CD4-positive, alpha-beta T cell (primary cell): ENCODE measurements at regions not wholly inside any gene's neighbourhood (a gene's known extent, or its start where the extent isn't known, plus 50 kb on each side); places are given as distances from the start of the nearest gene placed in this dataset.
A peak's percentile ranks its signal among the peaks of the same experiment; 100 is the strongest.
"Not testable (repeated sequence)": the region's sequence is repeated elsewhere in the genome, so short reads cannot be mapped to it uniquely, and the experiment has no call there.

Source experiments
- ATAC-seq: fragments of 200-7000 bp; cut with Tn5 transposase; one replicate; pipeline ENCODE4 v1.10.0; 2022; ENCODE audit warnings: mild to moderate bottlenecking; ENCODE audit not compliant: poor library complexity
- CTCF ChIA-PET: fragments of 350-600 bp; sonication (Branson Sonifier 250); formaldehyde crosslinking; loops from one replicate; lab custom pipeline; 2021; ENCODE audit warnings: antibody characterized with exemption, inconsistent platforms; lab: Charles Lee
- POLR2A ChIA-PET: fragments of 350-600 bp; sonication (Branson Sonifier 250); formaldehyde crosslinking; loops from one replicate; lab custom pipeline; 2021; ENCODE audit warnings: antibody characterized with exemption, inconsistent platforms; lab: Charles Lee
- DNase-seq, 14 experiments: peaks; one replicate each; pipeline ENCODE4 v3.0.0-alpha.2; 2013 to 2020; ENCODE audit warnings: mixed read lengths in 2 of 14
- H3K27ac ChIP-seq, 2 donors: one replicate each; pipeline versions ENCODE4 v1.5.1 to v1.7.0; 2013; ENCODE audit warnings: low read length in 2 of 2, low read depth in 1 of 2, mild to moderate bottlenecking in 1 of 2
- H3K27me3 ChIP-seq, 2 experiments: 1 replicate in 1 of 2; 2 replicates in 1 of 2; pipeline versions ENCODE4 v1.6.1 to v1.7.0; 2013; ENCODE audit warnings: low read length in 2 of 2, control low read depth in 1 of 2, mild to moderate bottlenecking in 1 of 2, moderate library complexity in 1 of 2; ENCODE audit not compliant: insufficient read depth in 2 of 2, control insufficient read depth in 1 of 2
- H3K36me3 ChIP-seq: one replicate; pipeline ENCODE4 v1.6.1; 2013; ENCODE audit warnings: low read length, control low read depth; ENCODE audit not compliant: insufficient read depth
- H3K4me1 ChIP-seq: one replicate; pipeline ENCODE4 v1.6.1; 2013; ENCODE audit warnings: low read length, control low read depth; ENCODE audit not compliant: insufficient read depth
- H3K4me3 ChIP-seq: one replicate; pipeline ENCODE4 v1.5.1; 2013; ENCODE audit warnings: mild to moderate bottlenecking, low read length, moderate library complexity
- H3K9me3 ChIP-seq, 2 experiments: 1 replicate in 1 of 2; 2 replicates in 1 of 2; pipeline versions ENCODE4 v1.6.1 to v1.7.0; 2013; ENCODE audit warnings: low read length in 2 of 2, mild to moderate bottlenecking in 2 of 2, control low read depth in 1 of 2, moderate library complexity in 1 of 2; ENCODE audit not compliant: control insufficient read depth in 1 of 2, insufficient read depth in 1 of 2
- H3K27ac Mint-ChIP-seq: one replicate; pipeline ENCODE4 v1.8.0; 2020; ENCODE audit warnings: mixed read lengths
- H3K27me3 Mint-ChIP-seq: one replicate; pipeline ENCODE4 v1.8.0; 2021; ENCODE audit warnings: mixed read lengths
- H3K36me3 Mint-ChIP-seq: one replicate; pipeline ENCODE4 v1.8.0; 2021; ENCODE audit warnings: low read depth, mixed read lengths
- H3K4me1 Mint-ChIP-seq: one replicate; pipeline ENCODE4 v1.8.0; 2021; ENCODE audit warnings: low read depth, mixed read lengths
- H3K4me3 Mint-ChIP-seq: one replicate; pipeline ENCODE4 v1.8.0; 2020; ENCODE audit warnings: mild to moderate bottlenecking, mixed read lengths
- H3K9me3 Mint-ChIP-seq: one replicate; pipeline ENCODE4 v1.8.0; 2020; ENCODE audit warnings: mixed read lengths
- intact Hi-C, 2 experiments: fragments of 100-400 bp; cut with DNase I in 1 of 2; cut with micrococcal nuclease in 1 of 2; formaldehyde crosslinking; loops; one replicate each; pipeline versions ENCODE4 v1.15.1 to v1.9.0; 2023 to 2025; cut with DNase I, micrococcal nuclease
- TF ChIP-seq, protein P1 (sequence below): fragments of 200-600 bp; IDR thresholded peaks from one replicate; pipeline ENCODE4 v1.8.0; 2022; ENCODE audit warnings: antibody characterized with exemption, mild to moderate bottlenecking

DNA sequence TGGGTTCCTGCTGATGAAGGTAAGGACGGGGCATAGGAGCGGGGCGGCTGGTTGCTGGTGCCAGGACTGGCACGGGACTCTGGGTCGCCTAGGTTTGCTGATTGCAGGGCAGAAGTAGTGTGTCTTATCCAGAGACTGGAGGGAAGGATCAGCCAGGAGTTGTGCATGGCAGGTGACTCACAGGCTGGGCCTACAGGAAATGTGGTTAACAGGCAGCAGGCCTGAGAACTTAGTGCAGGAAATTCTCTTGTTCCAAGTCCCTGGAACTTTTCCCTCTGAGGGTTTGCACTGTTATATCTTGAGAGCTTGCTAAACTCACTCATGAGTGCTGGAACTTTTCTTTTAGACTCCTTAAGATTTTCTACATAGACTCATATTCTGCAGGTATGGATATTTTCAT lies 95.1 kb downstream of the ANXA2R start:
- Mint-ChIP-seq H3K9me3 (no peaks in the 10 kb centered on the region), H3K27ac (no peak overlapping the region), H3K36me3 (peaks cover 9% of the 10 kb centered on the region), H3K4me1 (peaks cover 18% of the 10 kb centered on the region), H3K4me3 (no peak overlapping the region), H3K27me3 (no peaks in the 10 kb centered on the region)
- Histone ChIP-seq H3K27ac (no peak overlapping the region), H3K36me3 (no peaks in the 10 kb centered on the region), H3K4me3 (no peak overlapping the region), H3K9me3 (no peaks in the 10 kb centered on the region), H3K4me1 (peaks cover 16% of the 10 kb centered on the region), H3K27me3 (no peaks in the 10 kb centered on the region)
- intact Hi-C loops: no loop called here
- DNase-seq: peak in 1 of 14 experiments; percentile 15
- ChIA-PET CTCF (no interaction called here), POLR2A (no interaction called here)
- TF ChIP-seq, protein P1, sequence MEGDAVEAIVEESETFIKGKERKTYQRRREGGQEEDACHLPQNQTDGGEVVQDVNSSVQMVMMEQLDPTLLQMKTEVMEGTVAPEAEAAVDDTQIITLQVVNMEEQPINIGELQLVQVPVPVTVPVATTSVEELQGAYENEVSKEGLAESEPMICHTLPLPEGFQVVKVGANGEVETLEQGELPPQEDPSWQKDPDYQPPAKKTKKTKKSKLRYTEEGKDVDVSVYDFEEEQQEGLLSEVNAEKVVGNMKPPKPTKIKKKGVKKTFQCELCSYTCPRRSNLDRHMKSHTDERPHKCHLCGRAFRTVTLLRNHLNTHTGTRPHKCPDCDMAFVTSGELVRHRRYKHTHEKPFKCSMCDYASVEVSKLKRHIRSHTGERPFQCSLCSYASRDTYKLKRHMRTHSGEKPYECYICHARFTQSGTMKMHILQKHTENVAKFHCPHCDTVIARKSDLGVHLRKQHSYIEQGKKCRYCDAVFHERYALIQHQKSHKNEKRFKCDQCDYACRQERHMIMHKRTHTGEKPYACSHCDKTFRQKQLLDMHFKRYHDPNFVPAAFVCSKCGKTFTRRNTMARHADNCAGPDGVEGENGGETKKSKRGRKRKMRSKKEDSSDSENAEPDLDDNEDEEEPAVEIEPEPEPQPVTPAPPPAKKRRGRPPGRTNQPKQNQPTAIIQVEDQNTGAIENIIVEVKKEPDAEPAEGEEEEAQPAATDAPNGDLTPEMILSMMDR: no peak
- no peak for ATAC-seq

DNA sequence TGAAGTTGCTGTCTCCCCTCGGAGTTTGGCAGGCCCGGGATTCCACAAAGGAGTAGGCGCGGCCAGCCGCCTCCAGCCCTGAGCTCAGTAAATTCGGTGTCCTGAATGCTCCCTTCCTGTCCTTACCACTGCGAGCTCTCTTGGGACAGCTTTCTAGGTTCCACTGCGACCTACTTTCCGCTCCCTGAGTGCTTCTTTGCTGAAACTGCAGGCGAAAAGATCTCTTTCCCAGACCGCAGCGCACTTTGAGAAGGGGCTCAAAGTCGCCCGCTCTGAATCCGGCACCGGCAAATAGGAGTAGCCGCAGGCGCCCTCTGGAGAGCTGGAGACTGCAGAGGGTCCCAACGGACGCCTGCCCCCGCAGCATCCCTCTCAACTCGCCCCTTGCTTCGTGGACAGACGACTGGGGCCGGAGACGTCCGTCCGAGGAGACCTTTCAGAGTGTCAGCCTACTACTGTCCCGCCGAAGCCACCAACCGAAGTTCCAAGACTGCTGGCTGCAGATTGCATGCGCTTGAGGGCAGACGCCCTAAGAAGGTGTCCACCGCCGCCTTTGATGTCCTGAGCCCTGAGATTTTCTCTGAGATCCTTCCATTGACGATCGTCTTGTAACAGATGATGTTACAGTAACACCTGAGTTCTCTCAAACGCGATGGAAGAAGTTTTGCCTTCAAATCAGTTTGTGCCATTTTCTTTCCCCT lies 96.0 kb downstream of the ANXA2R start:
- no peak overlapping the region for H3K4me3 ChIP-seq
- peaks cover 9% of the 10 kb centered on the region for H3K4me1 Mint-ChIP-seq
- H3K36me3 ChIP-seq: no peaks in the 10 kb centered on the region
- H3K9me3 ChIP-seq: no peaks in the 10 kb centered on the region
- no peak for DNase-seq
- H3K4me3 Mint-ChIP-seq: no peak overlapping the region
- no peak for ATAC-seq
- H3K27ac Mint-ChIP-seq: no peak overlapping the region
- peaks cover under 1% of the 10 kb centered on the region for H3K36me3 Mint-ChIP-seq
- H3K27me3 Mint-ChIP-seq: no peaks in the 10 kb centered on the region
- H3K27me3 ChIP-seq: no peaks in the 10 kb centered on the region
- peaks cover 7% of the 10 kb centered on the region for H3K4me1 ChIP-seq
- TF ChIP-seq, protein P1: no peak
- intact Hi-C loops: no loop called here
- CTCF ChIA-PET: interaction anchor here (0.6 kb wide), 1 partner anchor 15 kb away, joined by 3 read pairs; no protein-coding TSS in a partner anchor
- H3K27ac ChIP-seq: no peak overlapping the region
- no peaks in the 10 kb centered on the region for H3K9me3 Mint-ChIP-seq
- POLR2A ChIA-PET: interaction anchor here (1.2 to 1.8 kb wide), 2 partner anchors 27 to 48 kb away, joined by 3 read pairs; no protein-coding TSS in a partner anchor

DNA sequence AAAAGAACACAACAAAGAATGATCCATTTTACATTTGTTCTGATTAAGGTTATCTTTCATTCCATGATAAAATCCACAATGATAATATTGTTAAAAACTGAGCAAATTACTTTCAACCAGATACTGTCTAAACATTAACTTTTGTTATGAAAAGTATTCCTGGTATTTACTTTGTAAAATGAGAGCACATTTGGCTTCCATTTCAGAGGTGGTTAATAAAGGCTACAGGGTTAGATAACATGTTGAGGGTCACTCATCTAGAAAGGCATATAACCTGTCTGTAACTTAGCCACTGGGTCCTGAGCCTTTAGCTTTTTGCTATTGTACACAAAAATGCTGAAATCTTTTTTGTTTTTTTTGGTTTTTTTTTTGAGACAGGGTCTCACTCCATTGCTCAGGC lies 99.3 kb downstream of the ANXA2R start:
- ChIA-PET POLR2A (interaction anchor here (2.8 kb wide), 1 partner anchor 53 kb away, joined by 13 read pairs; no protein-coding TSS in a partner anchor), CTCF (no interaction called here)
- no peak overlapping the region for H3K4me3 Mint-ChIP-seq
- H3K9me3 Mint-ChIP-seq: no peaks in the 10 kb centered on the region
- H3K9me3 ChIP-seq: no peaks in the 10 kb centered on the region
- H3K27ac Mint-ChIP-seq: no peak overlapping the region
- TF ChIP-seq, protein P1: no peak
- no peaks in the 10 kb centered on the region for H3K36me3 ChIP-seq
- H3K36me3 Mint-ChIP-seq: no peaks in the 10 kb centered on the region
- ATAC-seq (no peak), DNase-seq (no peak)
- no peaks in the 10 kb centered on the region for H3K27me3 Mint-ChIP-seq
- H3K4me1 Mint-ChIP-seq: peaks cover 5% of the 10 kb centered on the region
- H3K4me1 ChIP-seq: no peaks in the 10 kb centered on the region
- intact Hi-C loops: no loop called here
- no peak overlapping the region for H3K4me3 ChIP-seq
- no peaks in the 10 kb centered on the region for H3K27me3 ChIP-seq
- H3K27ac ChIP-seq: no peak overlapping the region

DNA sequence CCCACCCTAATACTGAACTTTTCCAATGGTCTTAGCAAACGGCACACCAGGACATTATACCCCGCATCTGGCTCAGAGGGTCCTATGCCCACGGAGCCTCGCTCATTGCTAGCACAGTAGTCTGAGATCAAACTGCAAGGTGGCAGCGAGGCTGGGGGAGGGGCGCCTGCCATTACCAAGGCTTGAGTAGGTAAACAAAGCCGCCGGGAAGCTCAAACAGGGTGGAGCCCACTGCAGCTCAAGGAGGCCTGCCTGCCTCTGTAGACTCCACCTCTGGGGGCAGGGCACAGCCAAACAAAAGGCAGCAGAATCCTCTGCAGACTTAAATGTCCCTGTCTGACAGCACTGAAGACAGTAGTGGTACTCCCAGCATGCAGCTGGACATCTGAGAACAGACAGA lies 108.1 kb downstream of the ANXA2R start:
- H3K27ac Mint-ChIP-seq, H3K4me1 Mint-ChIP-seq, H3K4me1 ChIP-seq, H3K36me3 Mint-ChIP-seq, H3K27ac ChIP-seq, H3K36me3 ChIP-seq, H3K4me3 Mint-ChIP-seq, H3K4me3 ChIP-seq, DNase-seq, POLR2A ChIA-PET, H3K27me3 ChIP-seq, ATAC-seq, CTCF ChIA-PET, H3K9me3 Mint-ChIP-seq, H3K9me3 ChIP-seq, intact Hi-C loops, H3K27me3 Mint-ChIP-seq: not testable (repeated sequence)

DNA sequence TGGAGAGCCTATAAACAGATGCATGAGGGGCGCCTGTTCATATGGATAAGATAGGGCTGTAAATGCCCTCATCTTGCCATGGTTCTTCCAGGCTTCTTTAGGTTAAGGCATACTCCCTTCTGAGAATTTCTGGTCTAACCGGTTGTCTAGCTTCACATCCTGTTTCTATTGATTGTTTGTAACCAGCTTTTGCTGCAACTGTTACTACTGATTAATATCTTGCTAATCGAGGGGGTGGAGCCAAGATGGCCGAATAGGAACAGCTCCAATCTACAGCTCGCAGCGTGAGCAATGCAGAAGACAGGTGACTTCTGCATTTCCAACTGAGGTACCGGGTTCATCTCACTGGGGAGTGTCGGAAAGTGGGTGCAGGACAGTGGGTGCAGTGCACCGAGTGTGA lies 108.7 kb downstream of the ANXA2R start:
- H3K27me3 Mint-ChIP-seq, H3K4me3 ChIP-seq, intact Hi-C loops, H3K36me3 ChIP-seq, H3K4me3 Mint-ChIP-seq, H3K27ac Mint-ChIP-seq, CTCF ChIA-PET, H3K4me1 ChIP-seq, H3K9me3 Mint-ChIP-seq, H3K27ac ChIP-seq, DNase-seq, ATAC-seq, H3K9me3 ChIP-seq, H3K27me3 ChIP-seq, H3K36me3 Mint-ChIP-seq, H3K4me1 Mint-ChIP-seq, POLR2A ChIA-PET: not testable (repeated sequence)
